Adrenal gland (tissue), 5 donors: ENCODE measurements at regions not wholly inside any gene's neighbourhood (a gene's known extent, or its start where the extent isn't known, plus 50 kb on each side); places are given as distances from the start of the nearest gene placed in this dataset.

ENCODE experiments used
- POLR2A ChIP-seq, 2 donors: fragments of 450-650 bp; IDR thresholded peaks; one replicate each; pipeline ENCODE4 v1.6.1; 2017; ENCODE audit warnings: antibody characterized with exemption in 2 of 2, mild to moderate bottlenecking in 2 of 2, moderate library complexity in 1 of 2
- TF ChIP-seq, protein P1 (sequence below), 6 experiments: fragments of 450-650 bp in 4 of 6; fragments of 200-600 bp in 2 of 6; sonication (generic) in 1 of 6; IDR thresholded peaks; 1 replicate in 5 of 6; 2 replicates in 1 of 6; pipeline versions ENCODE4 v1.5.1 to v1.8.0; 2016 to 2021; ENCODE audit warnings: antibody characterized with exemption in 6 of 6, mild to moderate bottlenecking in 2 of 6, moderate library complexity in 1 of 6
- donor health status: DM: no; HTN: no; CAD: no.

GRCh38 chr16:50482271-50482670 is 65.9 kb upstream of the NKD1 start:
- TF ChIP-seq, protein P1, sequence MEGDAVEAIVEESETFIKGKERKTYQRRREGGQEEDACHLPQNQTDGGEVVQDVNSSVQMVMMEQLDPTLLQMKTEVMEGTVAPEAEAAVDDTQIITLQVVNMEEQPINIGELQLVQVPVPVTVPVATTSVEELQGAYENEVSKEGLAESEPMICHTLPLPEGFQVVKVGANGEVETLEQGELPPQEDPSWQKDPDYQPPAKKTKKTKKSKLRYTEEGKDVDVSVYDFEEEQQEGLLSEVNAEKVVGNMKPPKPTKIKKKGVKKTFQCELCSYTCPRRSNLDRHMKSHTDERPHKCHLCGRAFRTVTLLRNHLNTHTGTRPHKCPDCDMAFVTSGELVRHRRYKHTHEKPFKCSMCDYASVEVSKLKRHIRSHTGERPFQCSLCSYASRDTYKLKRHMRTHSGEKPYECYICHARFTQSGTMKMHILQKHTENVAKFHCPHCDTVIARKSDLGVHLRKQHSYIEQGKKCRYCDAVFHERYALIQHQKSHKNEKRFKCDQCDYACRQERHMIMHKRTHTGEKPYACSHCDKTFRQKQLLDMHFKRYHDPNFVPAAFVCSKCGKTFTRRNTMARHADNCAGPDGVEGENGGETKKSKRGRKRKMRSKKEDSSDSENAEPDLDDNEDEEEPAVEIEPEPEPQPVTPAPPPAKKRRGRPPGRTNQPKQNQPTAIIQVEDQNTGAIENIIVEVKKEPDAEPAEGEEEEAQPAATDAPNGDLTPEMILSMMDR (IDR thresholded peaks at IDR 0.05) = no peak
- no peak for TF ChIP-seq POLR2A (IDR thresholded peaks at IDR 0.05)
